ENCODE measurements at regions not wholly inside any gene's neighbourhood (a gene's known extent, or its start where the extent isn't known, plus 50 kb on each side); places are given as distances from the start of the nearest gene placed in this dataset.
A peak's percentile ranks its signal among the peaks of the same experiment; 100 is the strongest.

GRCh38 chr2:48249025-48249424, 65.5 kb upstream of the FOXN2 start:
- TF ChIP-seq CTCF (IDR thresholded peaks at IDR 0.05; ENCODE audit: insufficient read depth, low read depth, low read length) = no peak
- DNase-seq (ENCODE audit: low read depth) = peak; percentile 76
- H3K4me3 ChIP-seq (ENCODE audit: low read depth, low read length) = no peak overlapping the region

- DNase-seq (ENCODE audit: low read depth) = peak; percentile 90
- peak overlapping the region; percentile 25 for H3K4me3 ChIP-seq (ENCODE audit: low read depth, low read length)
- no peak for TF ChIP-seq CTCF (IDR thresholded peaks at IDR 0.05; ENCODE audit: insufficient read depth, low read depth, low read length)
Measured at GRCh38 chr2:48249631-48250473, 64.6 kb upstream of the FOXN2 start.

GRCh38 chr2:48250474-48250844, 64.0 kb upstream of the FOXN2 start:
- DNase-seq (ENCODE audit: low read depth) = no peak
- H3K4me3 ChIP-seq (ENCODE audit: low read depth, low read length) = no peak overlapping the region
- TF ChIP-seq CTCF (IDR thresholded peaks at IDR 0.05; ENCODE audit: insufficient read depth, low read depth, low read length) = no peak

GRCh38 chr2:48250943-48251342, 63.5 kb upstream of the FOXN2 start:
- no peak for TF ChIP-seq CTCF (IDR thresholded peaks at IDR 0.05; ENCODE audit: insufficient read depth, low read depth, low read length)
- H3K4me3 ChIP-seq (ENCODE audit: low read depth, low read length) = no peak overlapping the region
- DNase-seq (ENCODE audit: low read depth) = peak; percentile 83

- DNase-seq (ENCODE audit: low read depth) = no peak
- no peak overlapping the region for H3K4me3 ChIP-seq (ENCODE audit: low read depth, low read length)
- no peak for TF ChIP-seq CTCF (IDR thresholded peaks at IDR 0.05; ENCODE audit: insufficient read depth, low read depth, low read length)
Measured at GRCh38 chr2:48251437-48252148, 62.9 kb upstream of the FOXN2 start.

GRCh38 chr2:48253301-48253700, 61.2 kb upstream of the FOXN2 start:
- H3K4me3 ChIP-seq (ENCODE audit: low read depth, low read length) = no peak overlapping the region
- DNase-seq (ENCODE audit: low read depth) = no peak
- TF ChIP-seq CTCF (IDR thresholded peaks at IDR 0.05; ENCODE audit: insufficient read depth, low read depth, low read length) = no peak

Measured in fibroblast of villous mesenchyme (primary cell).